Testis (tissue), 2 donors: ENCODE measurements at regions not wholly inside any gene's neighbourhood (a gene's known extent, or its start where the extent isn't known, plus 50 kb on each side); places are given as distances from the start of the nearest gene placed in this dataset.

Experiments
- DNase-seq: peaks from one replicate; pipeline ENCODE4 v3.0.0-alpha.2; 2019
- H3K27ac ChIP-seq, 2 donors: fragments of 200-600 bp; sonication (generic); one replicate each; pipeline ENCODE4 v1.5.1; 2019
- H3K27me3 ChIP-seq: fragments of 200-600 bp; sonication (generic); one replicate; pipeline ENCODE4 v1.5.1; 2019
- H3K36me3 ChIP-seq: fragments of 200-600 bp; sonication (generic); one replicate; pipeline ENCODE4 v1.5.1; 2017; ENCODE audit warnings: low read depth; ENCODE audit errors: missing control alignments
- H3K4me1 ChIP-seq: fragments of 200-600 bp; sonication (generic); one replicate; pipeline ENCODE4 v1.5.1; 2019
- H3K4me3 ChIP-seq, 2 donors: fragments of 200-600 bp; sonication (generic); one replicate each; pipeline ENCODE4 v1.5.1; 2017 to 2019
- H3K9me3 ChIP-seq: fragments of 200-600 bp; sonication (generic); one replicate; pipeline ENCODE4 v1.5.1; 2017
- CTCF ChIP-seq, 3 experiments: fragments of 450-650 bp in 2 of 3; fragments of 200-600 bp in 1 of 3; sonication (generic) in 1 of 3; IDR thresholded peaks; one replicate each; pipeline ENCODE4 v1.5.1; 2016 to 2019; ENCODE audit warnings: antibody characterized with exemption in 3 of 3, mild to moderate bottlenecking in 2 of 3, moderate library complexity in 1 of 3
- POLR2A ChIP-seq: fragments of 450-650 bp; IDR thresholded peaks from one replicate; pipeline ENCODE4 v1.6.1; 2017; ENCODE audit warnings: antibody characterized with exemption, mild to moderate bottlenecking, moderate library complexity
- WGBS, 2 donors: methylation state at CpG; one replicate each; pipeline ENCODE4 v1.1.5; 2018; 5-methylcytosine and 5-hydroxymethylcytosine counted together
- intact Hi-C: fragments of 100-400 bp; cut with DNase I; formaldehyde crosslinking; loops from one replicate; pipeline ENCODE4 v1.15.1; 2023; ENCODE audit warnings: low total_unique reads

- intact Hi-C loops, result no loop called here
- Histone ChIP-seq H3K9me3 (no peaks in the 10 kb centered on the region), H3K27me3 (no peaks in the 10 kb centered on the region), H3K4me3 (no peak overlapping the region), H3K4me1 (no peaks in the 10 kb centered on the region), H3K36me3 (no peaks in the 10 kb centered on the region), H3K27ac (no peak overlapping the region)
- TF ChIP-seq CTCF (IDR thresholded peaks at IDR 0.05) (no peak), POLR2A (no peak)
- 56 to 70% methylated on average over 5 of the region's 5 CpGs for WGBS, 2 donors
- no peak for DNase-seq
These were observed 127.7 kb upstream of the SESN3 start for GRCh38 chr11:95358511-95359340.

- no peak for TF ChIP-seq POLR2A
- no peak for TF ChIP-seq CTCF (IDR thresholded peaks at IDR 0.05)
These were observed 123.3 kb upstream of the SESN3 start for GRCh38 chr11:95354304-95354703.

GRCh38 chr11:95353706-95354105 lies 122.7 kb upstream of the SESN3 start:
- no peaks in the 10 kb centered on the region for H3K9me3 ChIP-seq

More at GRCh38 chr11:95354304-95354703, 123.3 kb upstream of the SESN3 start:
- intact Hi-C loops, result no loop called here
- no peak for DNase-seq
- Histone ChIP-seq H3K27ac (no peak overlapping the region), H3K4me3 (no peak overlapping the region), H3K36me3 (no peaks in the 10 kb centered on the region), H3K4me1 (no peaks in the 10 kb centered on the region), H3K27me3 (no peaks in the 10 kb centered on the region), H3K9me3 (no peaks in the 10 kb centered on the region)

DNA sequence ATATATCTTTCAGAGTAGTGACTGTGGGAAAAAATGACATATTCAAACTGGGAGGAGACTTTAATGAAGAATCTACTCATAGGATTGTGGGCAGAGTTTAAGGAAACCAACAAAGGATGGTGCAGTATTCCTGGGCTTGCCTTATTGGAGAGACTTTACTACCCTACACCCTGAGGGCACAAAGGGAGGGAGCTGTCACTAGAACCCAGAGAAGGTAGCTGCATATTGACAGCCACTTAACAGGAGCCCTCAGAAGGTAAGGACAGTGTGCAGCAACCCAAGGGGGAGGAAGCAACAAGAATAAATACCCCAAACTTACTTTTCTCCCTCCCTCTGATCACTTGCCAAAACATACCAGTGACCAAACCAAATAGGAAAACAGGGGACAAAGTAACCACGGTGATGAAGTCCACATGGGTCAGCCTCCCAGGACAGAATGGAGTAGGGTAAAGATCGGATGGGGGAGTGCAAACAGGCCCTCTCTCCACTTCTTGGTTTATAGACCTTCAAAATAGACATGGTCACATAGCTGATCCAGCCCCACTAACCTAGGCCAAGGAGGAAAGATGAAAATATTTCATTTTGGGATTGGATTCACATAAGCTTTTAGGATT lies 121.8 kb upstream of the SESN3 start:
- intact Hi-C loops, result no loop called here
- WGBS, 2 donors, result 79 to 87% methylated on average over 2 of the region's 2 CpGs
- no peaks in the 10 kb centered on the region for H3K9me3 ChIP-seq
- DNase-seq, result no peak
- TF ChIP-seq CTCF (IDR thresholded peaks at IDR 0.05) (no peak), POLR2A (no peak)
- no peak overlapping the region for H3K27ac ChIP-seq
- H3K4me1 ChIP-seq, result no peaks in the 10 kb centered on the region
- no peaks in the 10 kb centered on the region for H3K27me3 ChIP-seq
- no peak overlapping the region for H3K4me3 ChIP-seq
- no peaks in the 10 kb centered on the region for H3K36me3 ChIP-seq

More at GRCh38 chr11:95353706-95354105, 122.7 kb upstream of the SESN3 start:
- Histone ChIP-seq H3K36me3 (no peaks in the 10 kb centered on the region), H3K27ac (no peak overlapping the region), H3K27me3 (no peaks in the 10 kb centered on the region), H3K4me3 (no peak overlapping the region), H3K4me1 (no peaks in the 10 kb centered on the region)
- DNase-seq, result no peak
- intact Hi-C loops, result no loop called here
- TF ChIP-seq CTCF (IDR thresholded peaks at IDR 0.05) (no peak), POLR2A (no peak)
